Peyer's patch (tissue), 4 donors: ENCODE measurements at regions not wholly inside any gene's neighbourhood (a gene's known extent, or its start where the extent isn't known, plus 50 kb on each side); places are given as distances from the start of the nearest gene placed in this dataset.

Experiments used
- POLR2A ChIP-seq, 2 donors: fragments of 450-650 bp; IDR thresholded peaks; one replicate each; pipeline ENCODE4 v1.5.1; 2017; ENCODE audit warnings: antibody characterized with exemption in 2 of 2, mild to moderate bottlenecking in 2 of 2, moderate library complexity in 2 of 2
- TF ChIP-seq, protein P1 (sequence below), 6 experiments: fragments of 450-650 bp in 4 of 6; fragments of 200-600 bp in 2 of 6; sonication (generic) in 1 of 6; IDR thresholded peaks; one replicate each; pipeline ENCODE4 v1.5.1; 2017 to 2019; ENCODE audit warnings: antibody characterized with exemption in 6 of 6, mild to moderate bottlenecking in 3 of 6, moderate library complexity in 1 of 6

GRCh38 chr5:2193142-2193541 is 310.4 kb upstream of the IRX4 start:
- TF ChIP-seq, protein P1, sequence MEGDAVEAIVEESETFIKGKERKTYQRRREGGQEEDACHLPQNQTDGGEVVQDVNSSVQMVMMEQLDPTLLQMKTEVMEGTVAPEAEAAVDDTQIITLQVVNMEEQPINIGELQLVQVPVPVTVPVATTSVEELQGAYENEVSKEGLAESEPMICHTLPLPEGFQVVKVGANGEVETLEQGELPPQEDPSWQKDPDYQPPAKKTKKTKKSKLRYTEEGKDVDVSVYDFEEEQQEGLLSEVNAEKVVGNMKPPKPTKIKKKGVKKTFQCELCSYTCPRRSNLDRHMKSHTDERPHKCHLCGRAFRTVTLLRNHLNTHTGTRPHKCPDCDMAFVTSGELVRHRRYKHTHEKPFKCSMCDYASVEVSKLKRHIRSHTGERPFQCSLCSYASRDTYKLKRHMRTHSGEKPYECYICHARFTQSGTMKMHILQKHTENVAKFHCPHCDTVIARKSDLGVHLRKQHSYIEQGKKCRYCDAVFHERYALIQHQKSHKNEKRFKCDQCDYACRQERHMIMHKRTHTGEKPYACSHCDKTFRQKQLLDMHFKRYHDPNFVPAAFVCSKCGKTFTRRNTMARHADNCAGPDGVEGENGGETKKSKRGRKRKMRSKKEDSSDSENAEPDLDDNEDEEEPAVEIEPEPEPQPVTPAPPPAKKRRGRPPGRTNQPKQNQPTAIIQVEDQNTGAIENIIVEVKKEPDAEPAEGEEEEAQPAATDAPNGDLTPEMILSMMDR (IDR thresholded peaks at IDR 0.05), result no peak
- no peak for TF ChIP-seq POLR2A (IDR thresholded peaks at IDR 0.05)
